ENCODE measurements at regions not wholly inside any gene's neighbourhood (a gene's known extent, or its start where the extent isn't known, plus 50 kb on each side); places are given as distances from the start of the nearest gene placed in this dataset.
A peak's percentile ranks its signal among the peaks of the same experiment; 100 is the strongest.

DNA sequence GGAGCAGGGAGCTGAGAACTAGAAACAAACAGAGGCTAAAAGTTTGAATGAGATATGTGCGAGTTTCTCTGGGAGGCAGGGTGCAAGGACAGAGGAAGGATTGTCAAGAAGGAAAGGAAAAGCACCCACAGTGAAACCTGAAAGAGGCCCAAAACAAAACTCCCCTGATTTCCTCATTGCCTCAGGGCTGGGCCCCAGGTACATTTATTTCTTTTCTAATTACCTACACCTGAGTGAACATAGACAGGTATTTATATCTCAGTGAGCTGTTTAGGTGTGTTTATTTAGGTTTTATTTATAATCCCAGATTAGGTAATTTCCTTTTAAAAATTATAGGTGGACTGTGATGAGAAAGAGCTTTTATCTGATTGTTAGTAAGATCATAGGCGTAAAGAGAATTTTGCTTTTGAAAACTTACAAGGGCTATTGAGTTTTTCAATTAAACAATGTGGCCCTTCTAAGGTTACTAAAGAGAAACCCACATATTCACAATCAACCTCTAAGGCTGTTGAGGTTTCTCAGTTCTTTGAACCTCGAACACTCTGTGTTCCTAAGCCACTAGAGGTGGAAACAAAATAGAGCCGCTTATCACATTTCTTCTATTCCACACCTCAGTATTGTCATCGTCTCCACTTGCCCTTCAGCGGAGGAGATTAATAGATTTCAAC lies 344.8 kb downstream of the ZNF608 start:
- no peaks in the 10 kb centered on the region for H3K79me2 ChIP-seq (ENCODE audit: insufficient read depth, low read depth)
- TF ChIP-seq, protein P1, sequence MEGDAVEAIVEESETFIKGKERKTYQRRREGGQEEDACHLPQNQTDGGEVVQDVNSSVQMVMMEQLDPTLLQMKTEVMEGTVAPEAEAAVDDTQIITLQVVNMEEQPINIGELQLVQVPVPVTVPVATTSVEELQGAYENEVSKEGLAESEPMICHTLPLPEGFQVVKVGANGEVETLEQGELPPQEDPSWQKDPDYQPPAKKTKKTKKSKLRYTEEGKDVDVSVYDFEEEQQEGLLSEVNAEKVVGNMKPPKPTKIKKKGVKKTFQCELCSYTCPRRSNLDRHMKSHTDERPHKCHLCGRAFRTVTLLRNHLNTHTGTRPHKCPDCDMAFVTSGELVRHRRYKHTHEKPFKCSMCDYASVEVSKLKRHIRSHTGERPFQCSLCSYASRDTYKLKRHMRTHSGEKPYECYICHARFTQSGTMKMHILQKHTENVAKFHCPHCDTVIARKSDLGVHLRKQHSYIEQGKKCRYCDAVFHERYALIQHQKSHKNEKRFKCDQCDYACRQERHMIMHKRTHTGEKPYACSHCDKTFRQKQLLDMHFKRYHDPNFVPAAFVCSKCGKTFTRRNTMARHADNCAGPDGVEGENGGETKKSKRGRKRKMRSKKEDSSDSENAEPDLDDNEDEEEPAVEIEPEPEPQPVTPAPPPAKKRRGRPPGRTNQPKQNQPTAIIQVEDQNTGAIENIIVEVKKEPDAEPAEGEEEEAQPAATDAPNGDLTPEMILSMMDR (conservative IDR thresholded peaks at IDR 0.05; ENCODE audit: low read depth, low read length) = no peak
- no peaks in the 10 kb centered on the region for H4K20me1 ChIP-seq (ENCODE audit: insufficient read depth)
- peak overlapping the region; percentile 45 for H2AFZ ChIP-seq (ENCODE audit: low read depth)
- H3K9ac ChIP-seq = peak overlapping the region; percentile 33; the same call in 1 of the 2 replicates
- no peaks in the 10 kb centered on the region for H3K36me3 ChIP-seq (ENCODE audit: insufficient read depth)
- peaks cover 38% of the 10 kb centered on the region for H3K4me1 ChIP-seq (ENCODE audit: low read depth, poor library complexity, severe bottlenecking)
- peak overlapping the region; percentile 70 for H3K27ac ChIP-seq
- H3K27me3 ChIP-seq (ENCODE audit: insufficient read depth, low read depth) = no peaks in the 10 kb centered on the region
- no peak overlapping the region for H3K4me3 ChIP-seq (IDR thresholded peaks at IDR 0.05; ENCODE audit: insufficient read depth, low read depth, low read length)
- H3K4me2 ChIP-seq = peak overlapping the region; percentile 97

DNA sequence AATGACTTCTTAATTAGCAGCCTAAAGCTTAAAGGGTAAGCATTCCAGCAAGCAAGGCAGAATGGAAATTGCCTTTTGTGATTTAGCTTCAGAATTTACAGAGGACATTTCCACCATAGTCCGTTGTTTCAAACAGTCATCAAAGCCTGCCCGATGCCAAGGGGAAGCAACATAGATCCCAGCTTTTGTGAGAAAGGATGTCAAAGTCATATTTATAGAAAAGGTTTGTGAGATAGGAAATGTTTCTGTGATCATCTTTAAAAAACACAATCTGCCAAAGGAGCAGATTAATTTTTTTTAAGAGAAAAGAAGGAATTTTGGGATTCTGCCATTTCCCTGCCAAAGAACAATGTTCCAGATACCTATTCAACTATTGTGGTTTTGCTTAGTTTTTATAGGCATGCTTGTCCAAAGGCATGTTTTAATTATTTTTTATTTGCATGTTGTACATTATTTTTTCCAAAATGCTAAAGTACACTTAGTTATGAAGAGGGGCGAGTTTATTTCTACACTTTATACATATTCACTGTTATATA lies 346.9 kb downstream of the ZNF608 start:
- no peaks in the 10 kb centered on the region for H3K79me2 ChIP-seq (ENCODE audit: insufficient read depth, low read depth)
- H3K9ac ChIP-seq = no peak overlapping the region
- H4K20me1 ChIP-seq (ENCODE audit: insufficient read depth) = no peaks in the 10 kb centered on the region
- H3K4me2 ChIP-seq = no peak overlapping the region
- no peak overlapping the region for H3K4me3 ChIP-seq (IDR thresholded peaks at IDR 0.05; ENCODE audit: insufficient read depth, low read depth, low read length)
- no peaks in the 10 kb centered on the region for H3K27me3 ChIP-seq (ENCODE audit: insufficient read depth, low read depth)
- TF ChIP-seq, protein P1 (conservative IDR thresholded peaks at IDR 0.05; ENCODE audit: low read depth, low read length) = no peak
- no peak overlapping the region for H3K27ac ChIP-seq
- no peak overlapping the region for H2AFZ ChIP-seq (ENCODE audit: low read depth)
- H3K36me3 ChIP-seq (ENCODE audit: insufficient read depth) = no peaks in the 10 kb centered on the region
- H3K4me1 ChIP-seq (ENCODE audit: low read depth, poor library complexity, severe bottlenecking) = peaks cover 38% of the 10 kb centered on the region

DNA sequence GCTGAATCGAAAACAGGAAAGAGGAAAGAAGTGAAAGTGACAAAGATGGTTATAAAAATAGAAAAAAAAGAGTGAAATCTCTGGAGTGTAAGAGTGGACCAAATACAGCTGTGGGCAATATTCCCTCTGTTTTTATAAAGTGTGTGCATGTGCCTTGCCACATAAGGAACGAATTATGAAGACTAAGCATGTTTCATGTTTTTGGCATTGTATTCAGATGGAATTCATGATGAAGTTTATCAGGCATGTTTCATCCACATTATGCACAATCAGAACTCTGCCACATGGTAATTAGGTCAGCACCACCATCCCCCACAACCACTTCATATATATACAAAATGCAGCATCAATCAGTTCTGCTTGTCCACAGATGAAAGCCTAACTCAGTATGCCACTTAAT lies 348.0 kb downstream of the ZNF608 start:
- no peak overlapping the region for H3K4me3 ChIP-seq (IDR thresholded peaks at IDR 0.05; ENCODE audit: insufficient read depth, low read depth, low read length)

DNA sequence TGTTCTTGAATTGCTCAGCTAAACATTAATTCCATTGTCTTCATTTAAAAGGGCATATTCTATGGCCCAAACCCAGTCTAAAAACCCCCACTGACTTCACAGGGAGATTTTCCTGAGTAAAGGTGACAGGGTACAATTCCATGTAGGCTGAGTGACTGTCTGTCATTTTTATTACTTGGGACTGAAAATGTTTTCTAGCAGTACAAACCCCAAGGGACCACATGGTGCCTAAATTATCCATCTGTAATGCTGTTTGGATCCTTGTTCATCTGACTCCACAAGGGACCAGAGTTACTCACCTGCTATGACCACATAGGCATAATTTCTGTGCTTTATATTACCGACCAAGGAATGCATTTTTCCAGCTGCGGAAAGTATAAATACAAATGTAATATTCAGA lies 349.1 kb downstream of the ZNF608 start:
- H3K79me2 ChIP-seq (ENCODE audit: insufficient read depth, low read depth) = no peaks in the 10 kb centered on the region
- no peak overlapping the region for H2AFZ ChIP-seq (ENCODE audit: low read depth)
- no peaks in the 10 kb centered on the region for H3K27me3 ChIP-seq (ENCODE audit: insufficient read depth, low read depth)
- H3K36me3 ChIP-seq (ENCODE audit: insufficient read depth) = no peaks in the 10 kb centered on the region
- no peak overlapping the region for H3K9ac ChIP-seq
- TF ChIP-seq, protein P1 (conservative IDR thresholded peaks at IDR 0.05; ENCODE audit: low read depth, low read length) = no peak
- H3K4me2 ChIP-seq = no peak overlapping the region
- no peak overlapping the region for H3K4me3 ChIP-seq (IDR thresholded peaks at IDR 0.05; ENCODE audit: insufficient read depth, low read depth, low read length)
- no peak overlapping the region for H3K27ac ChIP-seq
- peaks cover 21% of the 10 kb centered on the region for H3K4me1 ChIP-seq (ENCODE audit: low read depth, poor library complexity, severe bottlenecking)
- H4K20me1 ChIP-seq (ENCODE audit: insufficient read depth) = no peaks in the 10 kb centered on the region

More for the DNA sequence above, 348.0 kb downstream of the ZNF608 start:
- Histone ChIP-seq H3K27me3 (ENCODE audit: insufficient read depth, low read depth) (no peaks in the 10 kb centered on the region), H3K4me2 (no peak overlapping the region), H3K36me3 (ENCODE audit: insufficient read depth) (no peaks in the 10 kb centered on the region), H4K20me1 (ENCODE audit: insufficient read depth) (no peaks in the 10 kb centered on the region), H2AFZ (ENCODE audit: low read depth) (no peak overlapping the region), H3K79me2 (ENCODE audit: insufficient read depth, low read depth) (no peaks in the 10 kb centered on the region), H3K27ac (no peak overlapping the region), H3K4me1 (ENCODE audit: low read depth, poor library complexity, severe bottlenecking) (peaks cover 32% of the 10 kb centered on the region), H3K9ac (no peak overlapping the region)
- TF ChIP-seq, protein P1 (conservative IDR thresholded peaks at IDR 0.05; ENCODE audit: low read depth, low read length) = no peak
